OCI-LY7 (cell line): ENCODE measurements at regions not wholly inside any gene's neighbourhood (a gene's known extent, or its start where the extent isn't known, plus 50 kb on each side); places are given as distances from the start of the nearest gene placed in this dataset.

Source experiments
- BruUV-seq: library from RNA; stranded (reverse); fragments of 400-500 nt; replicated peaks from 2 replicates; lab custom pipeline; 2021; lab: Mats Ljungman, UMichigan
- CTCF ChIA-PET: fragments of 300-600 bp; sonication (Branson Sonifier 250); formaldehyde crosslinking; loops from one replicate; lab custom pipeline; 2022; ENCODE audit warnings: antibody characterized with exemption; ENCODE audit not compliant: unreplicated experiment; lab: Charles Lee
- POLR2A ChIA-PET: fragments of 300-600 bp; sonication (Branson Sonifier 250); formaldehyde crosslinking; loops from one replicate; lab custom pipeline; 2022; ENCODE audit warnings: antibody characterized with exemption; lab: Charles Lee
- DNase-seq: peaks from one replicate; pipeline ENCODE4 v3.0.0-alpha.2; 2015; ENCODE audit warnings: low spot score
- H2AFZ ChIP-seq: fragments of 200-600 bp; sonication (generic), shearing (Covaris generic); 2 replicates; pipeline ENCODE4 v1.6.1; 2014; ENCODE audit warnings: mild to moderate bottlenecking, antibody characterized with exemption, low read length, moderate library complexity
- H3K27ac ChIP-seq: fragments of 200-600 bp; sonication (generic); 2 replicates; pipeline ENCODE4 v1.5.1; 2014; ENCODE audit warnings: mixed run types, low read depth, mild to moderate bottlenecking, moderate library complexity, low read length, inconsistent platforms; ENCODE audit not compliant: poor library complexity, severe bottlenecking
- H3K36me3 ChIP-seq: fragments of 200-600 bp; sonication (generic); 2 replicates; pipeline ENCODE4 v1.6.1; 2014; ENCODE audit warnings: mild to moderate bottlenecking, antibody characterized with exemption, low read length, moderate library complexity, mixed read lengths; ENCODE audit not compliant: insufficient read depth
- H3K4me1 ChIP-seq: fragments of 200-600 bp; sonication (generic); 2 replicates; pipeline ENCODE4 v1.5.1; 2014; ENCODE audit warnings: mild to moderate bottlenecking, low read length; ENCODE audit not compliant: insufficient read depth, poor library complexity, severe bottlenecking
- H3K4me2 ChIP-seq: fragments of 200-600 bp; sonication (generic); 2 replicates; pipeline ENCODE4 v1.6.1; 2014; ENCODE audit warnings: mild to moderate bottlenecking, low read length
- H3K4me3 ChIP-seq: fragments of 200-600 bp; sonication (generic); 2 replicates; pipeline ENCODE4 v1.5.1; 2014; ENCODE audit warnings: mild to moderate bottlenecking, low read depth, low read length; ENCODE audit not compliant: poor library complexity, severe bottlenecking
- H3K79me2 ChIP-seq: fragments of 200-600 bp; sonication (generic); 2 replicates; pipeline ENCODE4 v1.6.1; 2016; ENCODE audit warnings: low read depth, mild to moderate bottlenecking, low read length, moderate library complexity, mixed read lengths; ENCODE audit not compliant: insufficient read depth
- H3K9me2 ChIP-seq: fragments of 200-600 bp; sonication (generic); 2 replicates; pipeline ENCODE4 v1.6.1; 2016; ENCODE audit warnings: mild to moderate bottlenecking, low read length, mixed read lengths; ENCODE audit not compliant: insufficient read depth
- H3K9me3 ChIP-seq: fragments of 200-600 bp; sonication (generic); 2 replicates; pipeline ENCODE4 v1.6.1; 2014; ENCODE audit warnings: mild to moderate bottlenecking, mixed run types, low read length, mixed read lengths
- H4K20me1 ChIP-seq: fragments of 200-600 bp; sonication (generic); 2 replicates; pipeline ENCODE4 v1.6.1; 2014; ENCODE audit warnings: mild to moderate bottlenecking, antibody characterized with exemption, low read length, moderate library complexity, mixed read lengths; ENCODE audit not compliant: insufficient read depth
- EZH2phosphoT487 ChIP-seq: fragments of 200-600 bp; sonication (generic); IDR thresholded peaks from 2 replicates; pipeline ENCODE4 v1.6.1; 2018; ENCODE audit warnings: low read depth, borderline replicate concordance, mild to moderate bottlenecking, mixed run types, antibody characterized with exemption, low read length, moderate library complexity, mixed read lengths
- intact Hi-C: fragments of 100-400 bp; cut with micrococcal nuclease; formaldehyde crosslinking; loops from one replicate; pipeline ENCODE4 v1.10.0; 2022; ENCODE audit not compliant: unreplicated experiment
- TF ChIP-seq, protein P1 (sequence below): fragments of 200-600 bp; sonication (generic); conservative IDR thresholded peaks from 2 replicates; pipeline ENCODE4 v1.5.1; 2014; ENCODE audit warnings: mild to moderate bottlenecking, antibody characterized with exemption, low read length, moderate library complexity, mixed read lengths

GRCh38 chr22:26956371-26956770, 299.0 kb downstream of the MIAT start:
- Histone ChIP-seq H3K79me2 (no peaks in the 10 kb centered on the region), H4K20me1 (no peaks in the 10 kb centered on the region; the same call in 1 of the 2 replicates), H3K9me2 (no peaks in the 10 kb centered on the region), H3K9me3 (no peaks in the 10 kb centered on the region), H2AFZ (no peak overlapping the region), H3K27ac (no peak overlapping the region), H3K4me1 (no peaks in the 10 kb centered on the region), H3K36me3 (no peaks in the 10 kb centered on the region), H3K4me3 (no peak overlapping the region), H3K4me2 (no peak overlapping the region)
- ChIA-PET CTCF (no interaction called here), POLR2A (no interaction called here)
- intact Hi-C loops: no loop called here
- DNase-seq: no peak
- no TSS peak for BruUV-seq
- no peak for TF ChIP-seq EZH2phosphoT487
- TF ChIP-seq, protein P1, sequence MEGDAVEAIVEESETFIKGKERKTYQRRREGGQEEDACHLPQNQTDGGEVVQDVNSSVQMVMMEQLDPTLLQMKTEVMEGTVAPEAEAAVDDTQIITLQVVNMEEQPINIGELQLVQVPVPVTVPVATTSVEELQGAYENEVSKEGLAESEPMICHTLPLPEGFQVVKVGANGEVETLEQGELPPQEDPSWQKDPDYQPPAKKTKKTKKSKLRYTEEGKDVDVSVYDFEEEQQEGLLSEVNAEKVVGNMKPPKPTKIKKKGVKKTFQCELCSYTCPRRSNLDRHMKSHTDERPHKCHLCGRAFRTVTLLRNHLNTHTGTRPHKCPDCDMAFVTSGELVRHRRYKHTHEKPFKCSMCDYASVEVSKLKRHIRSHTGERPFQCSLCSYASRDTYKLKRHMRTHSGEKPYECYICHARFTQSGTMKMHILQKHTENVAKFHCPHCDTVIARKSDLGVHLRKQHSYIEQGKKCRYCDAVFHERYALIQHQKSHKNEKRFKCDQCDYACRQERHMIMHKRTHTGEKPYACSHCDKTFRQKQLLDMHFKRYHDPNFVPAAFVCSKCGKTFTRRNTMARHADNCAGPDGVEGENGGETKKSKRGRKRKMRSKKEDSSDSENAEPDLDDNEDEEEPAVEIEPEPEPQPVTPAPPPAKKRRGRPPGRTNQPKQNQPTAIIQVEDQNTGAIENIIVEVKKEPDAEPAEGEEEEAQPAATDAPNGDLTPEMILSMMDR: no peak

DNA sequence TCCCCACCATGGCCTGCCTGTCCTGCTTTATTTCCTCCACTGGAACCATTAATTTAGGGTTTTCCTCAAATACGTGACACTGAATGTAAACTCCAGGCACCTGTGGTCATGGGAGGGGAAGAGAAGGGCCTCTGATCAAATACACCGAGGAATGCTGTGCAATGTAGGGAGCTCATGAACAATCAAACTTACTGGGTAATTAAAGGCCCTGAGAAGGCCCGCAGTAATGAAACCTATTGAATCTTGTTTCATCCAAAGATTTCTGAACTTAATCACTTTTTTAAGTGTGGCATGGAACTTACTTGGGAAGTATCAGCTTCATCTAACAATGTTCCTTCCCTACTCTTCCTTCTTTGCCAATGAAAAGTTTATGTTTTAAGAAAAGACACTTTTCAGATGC, 299.8 kb downstream of the MIAT start:
- POLR2A ChIA-PET: interaction anchor here (0.6 kb wide), 1 partner anchor 222 kb away, joined by 4 read pairs; no protein-coding TSS in a partner anchor
- intact Hi-C loops: no loop called here
- H4K20me1 ChIP-seq: no peaks in the 10 kb centered on the region; the same call in 1 of the 2 replicates
- H3K36me3 ChIP-seq: no peaks in the 10 kb centered on the region
- CTCF ChIA-PET: interaction anchor here (0.9 kb wide), 1 partner anchor 9 kb away, joined by 3 read pairs; no protein-coding TSS in a partner anchor
- no peak overlapping the region for H3K27ac ChIP-seq
- no peak for DNase-seq
- H3K4me3 ChIP-seq: no peak overlapping the region
- H3K79me2 ChIP-seq: no peaks in the 10 kb centered on the region
- H3K4me1 ChIP-seq: no peaks in the 10 kb centered on the region
- H2AFZ ChIP-seq: no peak overlapping the region
- no peak overlapping the region for H3K4me2 ChIP-seq
- H3K9me3 ChIP-seq: no peaks in the 10 kb centered on the region
- TF ChIP-seq, protein P1: no peak
- no peak for TF ChIP-seq EZH2phosphoT487
- H3K9me2 ChIP-seq: no peaks in the 10 kb centered on the region
- BruUV-seq: no TSS peak

- no peaks in the 10 kb centered on the region for H3K9me3 ChIP-seq
- no peaks in the 10 kb centered on the region for H3K9me2 ChIP-seq
- H2AFZ ChIP-seq: no peak overlapping the region
- BruUV-seq: no TSS peak
- TF ChIP-seq, protein P1: no peak
- TF ChIP-seq EZH2phosphoT487: no peak
- no peak overlapping the region for H3K27ac ChIP-seq
- H3K4me2 ChIP-seq: no peak overlapping the region
- ChIA-PET CTCF (no interaction called here), POLR2A (no interaction called here)
- intact Hi-C loops: no loop called here
- no peaks in the 10 kb centered on the region for H3K36me3 ChIP-seq
- no peaks in the 10 kb centered on the region for H3K4me1 ChIP-seq
- no peak overlapping the region for H3K4me3 ChIP-seq
- no peaks in the 10 kb centered on the region; the same call in 1 of the 2 replicates for H4K20me1 ChIP-seq
- DNase-seq: no peak
- no peaks in the 10 kb centered on the region for H3K79me2 ChIP-seq
Observed at GRCh38 chr22:26957897-26958296, 300.5 kb downstream of the MIAT start.
